Prostate gland (tissue), 2 donors: ENCODE measurements at regions not wholly inside any gene's neighbourhood (a gene's known extent, or its start where the extent isn't known, plus 50 kb on each side); places are given as distances from the start of the nearest gene placed in this dataset.

Experiments
- POLR2A ChIP-seq: fragments of 450-650 bp; IDR thresholded peaks from one replicate; pipeline ENCODE4 v1.6.1; 2016; ENCODE audit warnings: antibody characterized with exemption, mild to moderate bottlenecking
- POLR2AphosphoS5 ChIP-seq: sonication (generic); formaldehyde crosslinking; IDR thresholded peaks from one replicate; pipeline ENCODE4 v1.6.1; 2017; ENCODE audit warnings: antibody characterized with exemption
- TF ChIP-seq, protein P1 (sequence below), 4 experiments: fragments of 200-600 bp in 2 of 4; fragments of 450-650 bp in 2 of 4; sonication (generic) in 2 of 4; IDR thresholded peaks; 1 replicate in 3 of 4; 2 replicates in 1 of 4; pipeline ENCODE4 v1.5.1; 2016 to 2019; ENCODE audit warnings: antibody characterized with exemption in 4 of 4, mild to moderate bottlenecking in 2 of 4, moderate library complexity in 2 of 4

DNA sequence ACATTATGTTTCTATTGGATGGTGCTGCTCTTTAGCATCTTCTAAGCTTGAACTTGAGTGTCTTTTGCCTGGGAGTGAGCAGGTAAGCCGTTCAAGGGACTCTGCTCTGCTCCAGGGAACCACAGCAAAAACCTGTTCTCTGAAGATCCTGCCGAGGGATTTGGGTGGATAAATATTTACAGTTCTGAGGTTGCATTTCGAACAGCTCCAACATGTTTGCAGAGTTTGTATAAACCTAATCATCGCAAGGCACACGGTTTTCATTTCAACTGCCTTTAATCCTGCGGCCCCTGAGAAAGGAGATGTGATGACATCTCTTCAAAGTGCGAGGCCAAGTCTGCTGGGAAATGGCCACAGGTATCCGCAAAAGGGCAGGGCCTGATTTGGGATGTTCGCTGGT lies 293.4 kb downstream of the TFAP2C start:
- TF ChIP-seq, protein P1, sequence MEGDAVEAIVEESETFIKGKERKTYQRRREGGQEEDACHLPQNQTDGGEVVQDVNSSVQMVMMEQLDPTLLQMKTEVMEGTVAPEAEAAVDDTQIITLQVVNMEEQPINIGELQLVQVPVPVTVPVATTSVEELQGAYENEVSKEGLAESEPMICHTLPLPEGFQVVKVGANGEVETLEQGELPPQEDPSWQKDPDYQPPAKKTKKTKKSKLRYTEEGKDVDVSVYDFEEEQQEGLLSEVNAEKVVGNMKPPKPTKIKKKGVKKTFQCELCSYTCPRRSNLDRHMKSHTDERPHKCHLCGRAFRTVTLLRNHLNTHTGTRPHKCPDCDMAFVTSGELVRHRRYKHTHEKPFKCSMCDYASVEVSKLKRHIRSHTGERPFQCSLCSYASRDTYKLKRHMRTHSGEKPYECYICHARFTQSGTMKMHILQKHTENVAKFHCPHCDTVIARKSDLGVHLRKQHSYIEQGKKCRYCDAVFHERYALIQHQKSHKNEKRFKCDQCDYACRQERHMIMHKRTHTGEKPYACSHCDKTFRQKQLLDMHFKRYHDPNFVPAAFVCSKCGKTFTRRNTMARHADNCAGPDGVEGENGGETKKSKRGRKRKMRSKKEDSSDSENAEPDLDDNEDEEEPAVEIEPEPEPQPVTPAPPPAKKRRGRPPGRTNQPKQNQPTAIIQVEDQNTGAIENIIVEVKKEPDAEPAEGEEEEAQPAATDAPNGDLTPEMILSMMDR (IDR thresholded peaks at IDR 0.05), result no peak
- TF ChIP-seq POLR2A, result no peak
- TF ChIP-seq POLR2AphosphoS5, result peak; percentile 72
